ENCODE measurements at regions not wholly inside any gene's neighbourhood (a gene's known extent, or its start where the extent isn't known, plus 50 kb on each side); places are given as distances from the start of the nearest gene placed in this dataset.

- dilution Hi-C loops (cut with MboI; ENCODE audit: extremely low pct_ligation_motif_present, low sequenced_read_pairs), result no loop called here
- Histone ChIP-seq H3K79me2 (ENCODE audit: control insufficient read depth, insufficient read depth, low read length) (no peaks in the 10 kb centered on the region), H3K9me1 (ENCODE audit: control insufficient read depth, extremely low read depth, insufficient read depth, low read length) (no peaks in the 10 kb centered on the region), H3K27me3 (ENCODE audit: control insufficient read depth, extremely low read depth, insufficient read depth, low read length) (no peaks in the 10 kb centered on the region), H3K27ac (ENCODE audit: control insufficient read depth, insufficient read depth, low read length) (no peak overlapping the region), H3K36me3 (ENCODE audit: control insufficient read depth in 2 of 2, extremely low read depth in 1 of 2, insufficient read depth in 2 of 2, low read length in 2 of 2) (no peaks in the 10 kb centered on the region), H3K4me2 (ENCODE audit: control insufficient read depth, extremely low read depth, insufficient read depth, low read depth, low read length) (no peak overlapping the region), H3K9me3 (ENCODE audit: control insufficient read depth, low read depth, low read length) (no peaks in the 10 kb centered on the region), H3K4me1 (ENCODE audit: control insufficient read depth, extremely low read depth, insufficient read depth, low read length) (no peaks in the 10 kb centered on the region), H4K20me1 (ENCODE audit: control insufficient read depth, extremely low read depth, insufficient read depth, low read length) (no peaks in the 10 kb centered on the region), H3K4me3 (ENCODE audit: control insufficient read depth in 2 of 3, extremely low read depth in 1 of 3, insufficient read depth in 2 of 3, low read depth in 1 of 3, low read length in 3 of 3) (no peak overlapping the region), H2AFZ (ENCODE audit: control insufficient read depth, low read length) (no peak overlapping the region), H3K9ac (ENCODE audit: control insufficient read depth, extremely low read depth, insufficient read depth, low read length) (no peak overlapping the region)
- no peak for DNase-seq (ENCODE audit: low read depth, low spot score)
- no peak for FAIRE-seq
- TF ChIP-seq EZH2 (IDR thresholded peaks at IDR 0.05; ENCODE audit: low read length) (no peak), CTCF (optimal IDR thresholded peaks at IDR 0.05 in 1 of 3, IDR thresholded peaks at IDR 0.05 in 1 of 3, conservative IDR thresholded peaks at IDR 0.05 in 1 of 3; ENCODE audit: extremely low read depth in 1 of 3, insufficient read depth in 2 of 3, low read length in 3 of 3) (no peak)
Measured at GRCh38 chr1:191034132-191034531, 556.5 kb upstream of the BRINP3 start.

GRCh38 chr1:191043066-191043465 is 565.4 kb upstream of the BRINP3 start:
- Histone ChIP-seq H3K9me3 (ENCODE audit: control insufficient read depth, low read depth, low read length) (no peaks in the 10 kb centered on the region), H3K4me2 (ENCODE audit: control insufficient read depth, extremely low read depth, insufficient read depth, low read depth, low read length) (no peak overlapping the region), H3K4me3 (ENCODE audit: control insufficient read depth in 2 of 3, extremely low read depth in 1 of 3, insufficient read depth in 2 of 3, low read depth in 1 of 3, low read length in 3 of 3) (no peak overlapping the region), H3K9ac (ENCODE audit: control insufficient read depth, extremely low read depth, insufficient read depth, low read length) (no peak overlapping the region), H3K9me1 (ENCODE audit: control insufficient read depth, extremely low read depth, insufficient read depth, low read length) (no peaks in the 10 kb centered on the region), H3K27ac (ENCODE audit: control insufficient read depth, insufficient read depth, low read length) (no peak overlapping the region), H3K4me1 (ENCODE audit: control insufficient read depth, extremely low read depth, insufficient read depth, low read length) (no peaks in the 10 kb centered on the region), H3K36me3 (ENCODE audit: control insufficient read depth in 2 of 2, extremely low read depth in 1 of 2, insufficient read depth in 2 of 2, low read length in 2 of 2) (no peaks in the 10 kb centered on the region), H2AFZ (ENCODE audit: control insufficient read depth, low read length) (no peak overlapping the region), H3K27me3 (ENCODE audit: control insufficient read depth, extremely low read depth, insufficient read depth, low read length) (no peaks in the 10 kb centered on the region), H3K79me2 (ENCODE audit: control insufficient read depth, insufficient read depth, low read length) (no peaks in the 10 kb centered on the region), H4K20me1 (ENCODE audit: control insufficient read depth, extremely low read depth, insufficient read depth, low read length) (no peaks in the 10 kb centered on the region)
- FAIRE-seq (no peak), DNase-seq (ENCODE audit: low read depth, low spot score) (no peak)
- dilution Hi-C loops (cut with MboI; ENCODE audit: extremely low pct_ligation_motif_present, low sequenced_read_pairs), result no loop called here
- TF ChIP-seq CTCF (optimal IDR thresholded peaks at IDR 0.05 in 1 of 3, IDR thresholded peaks at IDR 0.05 in 1 of 3, conservative IDR thresholded peaks at IDR 0.05 in 1 of 3; ENCODE audit: extremely low read depth in 1 of 3, insufficient read depth in 2 of 3, low read length in 3 of 3) (no peak), EZH2 (IDR thresholded peaks at IDR 0.05; ENCODE audit: low read length) (no peak)

All from keratinocyte (primary cell).